ENCODE measurements at regions not wholly inside any gene's neighbourhood (a gene's known extent, or its start where the extent isn't known, plus 50 kb on each side); places are given as distances from the start of the nearest gene placed in this dataset.

GRCh38 chr6:82097676-82098075 lies 149.9 kb downstream of the IBTK start:
- TF ChIP-seq, protein P1, sequence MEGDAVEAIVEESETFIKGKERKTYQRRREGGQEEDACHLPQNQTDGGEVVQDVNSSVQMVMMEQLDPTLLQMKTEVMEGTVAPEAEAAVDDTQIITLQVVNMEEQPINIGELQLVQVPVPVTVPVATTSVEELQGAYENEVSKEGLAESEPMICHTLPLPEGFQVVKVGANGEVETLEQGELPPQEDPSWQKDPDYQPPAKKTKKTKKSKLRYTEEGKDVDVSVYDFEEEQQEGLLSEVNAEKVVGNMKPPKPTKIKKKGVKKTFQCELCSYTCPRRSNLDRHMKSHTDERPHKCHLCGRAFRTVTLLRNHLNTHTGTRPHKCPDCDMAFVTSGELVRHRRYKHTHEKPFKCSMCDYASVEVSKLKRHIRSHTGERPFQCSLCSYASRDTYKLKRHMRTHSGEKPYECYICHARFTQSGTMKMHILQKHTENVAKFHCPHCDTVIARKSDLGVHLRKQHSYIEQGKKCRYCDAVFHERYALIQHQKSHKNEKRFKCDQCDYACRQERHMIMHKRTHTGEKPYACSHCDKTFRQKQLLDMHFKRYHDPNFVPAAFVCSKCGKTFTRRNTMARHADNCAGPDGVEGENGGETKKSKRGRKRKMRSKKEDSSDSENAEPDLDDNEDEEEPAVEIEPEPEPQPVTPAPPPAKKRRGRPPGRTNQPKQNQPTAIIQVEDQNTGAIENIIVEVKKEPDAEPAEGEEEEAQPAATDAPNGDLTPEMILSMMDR (IDR thresholded peaks at IDR 0.05; ENCODE audit: insufficient read depth, low read length, poor library complexity, severe bottlenecking), result no peak
- DNase-seq (ENCODE audit: low read depth), result no peak

GRCh38 chr6:82095091-82095490 lies 152.5 kb downstream of the IBTK start:
- TF ChIP-seq, protein P1 (IDR thresholded peaks at IDR 0.05; ENCODE audit: insufficient read depth, low read length, poor library complexity, severe bottlenecking), result no peak
- Histone ChIP-seq H3K4me3 (ENCODE audit: low read depth, low read length) (no peak overlapping the region), H3K27me3 (ENCODE audit: control insufficient read depth, insufficient read depth, low read length) (no peaks in the 10 kb centered on the region), H3K36me3 (ENCODE audit: control insufficient read depth, insufficient read depth, low read length) (no peaks in the 10 kb centered on the region)
- DNase-seq (ENCODE audit: low read depth), result no peak

More at GRCh38 chr6:82097676-82098075, 149.9 kb downstream of the IBTK start:
- no peak overlapping the region for H3K4me3 ChIP-seq (ENCODE audit: low read depth, low read length)
- H3K36me3 ChIP-seq (ENCODE audit: control insufficient read depth, insufficient read depth, low read length), result no peaks in the 10 kb centered on the region
- H3K27me3 ChIP-seq (ENCODE audit: control insufficient read depth, insufficient read depth, low read length), result no peaks in the 10 kb centered on the region

DNA sequence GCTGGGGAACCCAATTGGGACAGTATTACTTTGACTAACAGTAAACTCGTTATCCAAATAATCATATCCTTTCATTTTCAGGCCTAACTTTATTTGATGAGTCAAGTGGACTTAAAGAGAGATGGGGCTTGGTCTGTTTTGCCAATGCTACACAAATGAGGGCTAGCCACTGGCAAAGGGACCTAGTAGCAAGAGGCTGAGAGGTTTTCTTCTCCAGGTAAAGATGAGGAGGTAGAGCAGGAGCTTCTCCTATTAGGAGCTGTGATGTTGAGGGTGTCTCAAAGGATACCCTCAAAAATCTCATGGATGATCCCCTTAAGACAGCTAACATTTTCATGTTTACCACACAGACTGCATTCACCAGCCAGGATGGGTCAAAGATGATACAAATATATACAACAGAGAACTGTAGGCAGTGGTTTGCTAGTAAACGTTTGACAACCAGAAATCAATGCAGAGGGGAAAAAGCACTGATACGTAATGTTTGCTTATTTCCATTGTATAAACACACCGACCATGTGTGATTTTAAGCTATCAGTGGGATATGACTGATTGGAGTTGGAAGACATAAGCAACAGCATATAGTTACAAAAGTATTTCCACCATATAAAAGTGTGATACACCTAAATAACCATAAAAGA lies 153.3 kb downstream of the IBTK start:
- Histone ChIP-seq H3K27me3 (ENCODE audit: control insufficient read depth, insufficient read depth, low read length) (no peaks in the 10 kb centered on the region), H3K36me3 (ENCODE audit: control insufficient read depth, insufficient read depth, low read length) (no peaks in the 10 kb centered on the region), H3K4me3 (ENCODE audit: low read depth, low read length) (no peak overlapping the region)
- TF ChIP-seq, protein P1 (IDR thresholded peaks at IDR 0.05; ENCODE audit: insufficient read depth, low read length, poor library complexity, severe bottlenecking), result no peak
- no peak for DNase-seq (ENCODE audit: low read depth)

DNA sequence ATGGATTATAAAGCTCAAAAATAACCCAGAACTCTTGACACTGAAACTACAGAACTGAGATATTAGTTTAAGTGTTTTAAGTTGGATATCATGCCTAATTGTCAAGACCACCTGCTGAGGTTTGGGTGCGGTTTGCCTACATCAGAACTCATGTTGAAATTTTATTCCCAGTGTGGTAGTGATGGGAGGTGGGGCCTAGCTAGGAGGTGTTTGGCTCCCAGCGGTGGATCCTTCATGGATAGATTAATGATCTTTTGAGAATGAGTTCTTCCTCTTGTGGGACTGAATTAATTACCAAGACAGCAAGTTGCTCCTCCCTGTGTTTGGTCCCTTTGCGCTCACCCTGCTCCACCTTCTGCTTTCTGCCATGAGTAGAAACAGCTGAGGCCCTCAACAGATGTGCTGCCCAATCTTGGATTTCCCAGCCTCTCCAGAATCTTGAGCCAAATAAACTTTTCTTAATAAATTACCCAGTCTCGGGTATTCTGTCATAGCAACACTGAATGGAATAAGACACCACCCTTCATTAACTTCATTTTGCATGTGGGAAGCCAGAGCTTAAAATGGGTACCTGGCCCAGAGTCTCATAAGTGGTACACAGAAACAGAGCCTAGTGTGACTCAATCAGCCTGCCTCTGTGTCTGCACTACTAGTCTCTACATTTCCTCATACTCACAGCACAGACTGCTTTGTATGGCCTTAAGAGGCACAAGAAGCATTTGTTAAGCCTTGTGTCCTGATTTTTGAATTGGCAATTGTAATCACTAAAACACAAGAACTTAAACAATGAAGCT lies 158.4 kb downstream of the IBTK start:
- H3K27me3 ChIP-seq (ENCODE audit: control insufficient read depth, insufficient read depth, low read length), result no peaks in the 10 kb centered on the region
- TF ChIP-seq, protein P1 (IDR thresholded peaks at IDR 0.05; ENCODE audit: insufficient read depth, low read length, poor library complexity, severe bottlenecking), result no peak
- no peaks in the 10 kb centered on the region for H3K36me3 ChIP-seq (ENCODE audit: control insufficient read depth, insufficient read depth, low read length)
- no peak for DNase-seq (ENCODE audit: low read depth)
- H3K4me3 ChIP-seq (ENCODE audit: low read depth, low read length), result no peak overlapping the region

GRCh38 chr6:82086944-82087343 lies 160.6 kb downstream of the IBTK start:
- H3K4me3 ChIP-seq (ENCODE audit: low read depth, low read length), result no peak overlapping the region
- no peaks in the 10 kb centered on the region for H3K36me3 ChIP-seq (ENCODE audit: control insufficient read depth, insufficient read depth, low read length)
- TF ChIP-seq, protein P1 (IDR thresholded peaks at IDR 0.05; ENCODE audit: insufficient read depth, low read length, poor library complexity, severe bottlenecking), result no peak
- no peaks in the 10 kb centered on the region for H3K27me3 ChIP-seq (ENCODE audit: control insufficient read depth, insufficient read depth, low read length)
- DNase-seq (ENCODE audit: low read depth), result no peak
